Mesenchymal stem cell (in vitro differentiated cells and primary cell): ENCODE measurements at regions not wholly inside any gene's neighbourhood (a gene's known extent, or its start where the extent isn't known, plus 50 kb on each side); places are given as distances from the start of the nearest gene placed in this dataset.

Experiments
- DNase-seq: peaks from one replicate; pipeline ENCODE4 v3.0.0-alpha.2; 2013
- H2AFZ ChIP-seq: one replicate; pipeline ENCODE4 v1.6.1; 2013; ENCODE audit warnings: low read depth, mild to moderate bottlenecking, control low read depth, inconsistent platforms, low read length, moderate library complexity
- H2AK5ac ChIP-seq: 2 replicates; pipeline ENCODE4 v1.6.1; 2013; ENCODE audit warnings: low read length, moderate library complexity, mild to moderate bottlenecking, inconsistent platforms; ENCODE audit not compliant: severe bottlenecking
- H2BK120ac ChIP-seq: one replicate; pipeline ENCODE4 v1.6.1; 2013; ENCODE audit warnings: low read depth, mild to moderate bottlenecking, inconsistent platforms, low read length, moderate library complexity
- H2BK12ac ChIP-seq, 2 experiments: one replicate each; pipeline ENCODE4 v1.6.1; 2013; ENCODE audit warnings: inconsistent platforms in 2 of 2, low read length in 2 of 2, mild to moderate bottlenecking in 2 of 2, moderate library complexity in 2 of 2, control low read depth in 1 of 2
- H2BK15ac ChIP-seq: one replicate; pipeline ENCODE4 v1.6.1; 2013; ENCODE audit warnings: mild to moderate bottlenecking, low read depth, inconsistent platforms; ENCODE audit not compliant: poor library complexity, severe bottlenecking
- H2BK5ac ChIP-seq: 2 replicates; pipeline ENCODE4 v1.6.1; 2013; ENCODE audit warnings: low read depth, mild to moderate bottlenecking, low read length, control low read depth, inconsistent platforms; ENCODE audit not compliant: poor library complexity, severe bottlenecking
- H3K14ac ChIP-seq, 2 experiments: one replicate each; pipeline ENCODE4 v1.6.1; 2013; ENCODE audit warnings: inconsistent platforms in 2 of 2, low read length in 2 of 2, control low read depth in 1 of 2, mild to moderate bottlenecking in 1 of 2, moderate library complexity in 1 of 2
- H3K18ac ChIP-seq, 2 experiments: one replicate each; pipeline ENCODE4 v1.6.1; 2013; ENCODE audit warnings: inconsistent platforms in 2 of 2, low read length in 2 of 2, control low read depth in 1 of 2, low read depth in 1 of 2, mild to moderate bottlenecking in 1 of 2
- H3K23ac ChIP-seq, 2 experiments: one replicate each; pipeline ENCODE4 v1.6.1; 2013; ENCODE audit warnings: inconsistent platforms in 2 of 2, low read length in 2 of 2, mild to moderate bottlenecking in 2 of 2, moderate library complexity in 2 of 2, control low read depth in 1 of 2
- H3K27ac ChIP-seq: 2 replicates; pipeline ENCODE4 v1.5.1; 2013; ENCODE audit warnings: mild to moderate bottlenecking, moderate library complexity, low read length, control low read depth, inconsistent platforms; ENCODE audit not compliant: poor library complexity, severe bottlenecking
- H3K27me3 ChIP-seq, 2 experiments: 2 replicates each; pipeline versions ENCODE4 v1.6.1 to v1.7.0; 2013; ENCODE audit warnings: low read length in 2 of 2, mild to moderate bottlenecking in 2 of 2, moderate library complexity in 2 of 2, control low read depth in 1 of 2, inconsistent platforms in 1 of 2; ENCODE audit not compliant: control insufficient read depth in 1 of 2, insufficient read depth in 1 of 2
- H3K36me3 ChIP-seq, 2 experiments: 2 replicates each; pipeline versions ENCODE4 v1.6.1 to v1.7.0; 2013; ENCODE audit warnings: low read length in 2 of 2, control low read depth in 1 of 2, inconsistent platforms in 1 of 2, low read depth in 1 of 2, mild to moderate bottlenecking in 1 of 2; ENCODE audit not compliant: insufficient read depth in 2 of 2, control insufficient read depth in 1 of 2
- H3K4ac ChIP-seq, 2 experiments: one replicate each; pipeline ENCODE4 v1.6.1; 2013; ENCODE audit warnings: inconsistent platforms in 2 of 2, low read length in 2 of 2, mild to moderate bottlenecking in 2 of 2, moderate library complexity in 2 of 2, control low read depth in 1 of 2, low read depth in 1 of 2
- H3K4me1 ChIP-seq: 2 replicates; pipeline ENCODE4 v1.6.1; 2013; ENCODE audit warnings: low read depth, low read length, control low read depth; ENCODE audit not compliant: control insufficient read depth, insufficient read depth
- H3K4me2 ChIP-seq: 2 replicates; pipeline ENCODE4 v1.6.1; 2013; ENCODE audit warnings: low read length, mild to moderate bottlenecking, inconsistent platforms; ENCODE audit not compliant: poor library complexity, severe bottlenecking
- H3K4me3 ChIP-seq, 2 experiments: 2 replicates each; pipeline versions ENCODE4 v1.5.1 to v1.7.0; 2013; ENCODE audit warnings: low read length in 2 of 2, mild to moderate bottlenecking in 2 of 2, control low read depth in 1 of 2, low read depth in 1 of 2; ENCODE audit not compliant: insufficient read depth in 1 of 2
- H3K79me1 ChIP-seq: replicated peaks from 2 replicates; pipeline ENCODE4 v1.6.1; 2013; ENCODE audit warnings: mild to moderate bottlenecking, control low read depth, low read length, inconsistent platforms; ENCODE audit not compliant: poor library complexity, severe bottlenecking
- H3K9ac ChIP-seq: 2 replicates; pipeline ENCODE4 v1.7.0; 2013; ENCODE audit warnings: mild to moderate bottlenecking, low read length, moderate library complexity
- H3K9me3 ChIP-seq: 2 replicates; pipeline ENCODE4 v1.7.0; 2013; ENCODE audit warnings: mild to moderate bottlenecking, low read length; ENCODE audit not compliant: control insufficient read depth
- H4K8ac ChIP-seq: one replicate; pipeline ENCODE4 v1.6.1; 2013; ENCODE audit warnings: inconsistent platforms, mild to moderate bottlenecking, low read length, moderate library complexity
- H4K91ac ChIP-seq: one replicate; pipeline ENCODE4 v1.6.1; 2013; ENCODE audit warnings: mild to moderate bottlenecking, low read length, inconsistent platforms
- WGBS: methylation state at CpG from one replicate; pipeline ENCODE4 v1.1.7; 2013; ENCODE audit warnings: mixed read lengths; 5-methylcytosine and 5-hydroxymethylcytosine counted together

- Histone ChIP-seq H3K18ac (no peak overlapping the region), H3K14ac (no peak overlapping the region), H3K27ac (no peak overlapping the region), H4K91ac (no peak overlapping the region), H3K4me2 (no peak overlapping the region), H2AK5ac (no peak overlapping the region), H3K23ac (no peak overlapping the region), H3K9me3 (peaks cover 4% of the 10 kb centered on the region), H4K8ac (no peak overlapping the region), H3K4ac (no peak overlapping the region), H2BK12ac (no peak overlapping the region), H2BK120ac (no peak overlapping the region), H2BK5ac (no peak overlapping the region), H3K36me3 (no peaks in the 10 kb centered on the region), H3K27me3 (no peaks in the 10 kb centered on the region), H3K4me1 (peaks cover 2% of the 10 kb centered on the region), H3K9ac (no peak overlapping the region), H2AFZ (no peak overlapping the region), H3K79me1 (no peaks in the 10 kb centered on the region), H2BK15ac (no peak overlapping the region), H3K4me3 (no peak overlapping the region)
- no peak for DNase-seq
- WGBS: 91% methylated on average over 4 of the region's 4 CpGs
Measured at GRCh38 chr12:58247633-58248032, 306.3 kb downstream of the ATP23 start.

GRCh38 chr12:58248599-58248998, 307.2 kb downstream of the ATP23 start:
- no peak overlapping the region for H2BK15ac ChIP-seq
- no peak overlapping the region for H3K4me3 ChIP-seq
- no peak overlapping the region for H2BK5ac ChIP-seq
- no peaks in the 10 kb centered on the region for H3K79me1 ChIP-seq
- H3K27ac ChIP-seq: no peak overlapping the region
- H3K23ac ChIP-seq: no peak overlapping the region
- H2BK120ac ChIP-seq: no peak overlapping the region
- peaks cover 2% of the 10 kb centered on the region for H3K4me1 ChIP-seq
- H3K4me2 ChIP-seq: no peak overlapping the region
- H3K9me3 ChIP-seq: peaks cover 4% of the 10 kb centered on the region
- no peaks in the 10 kb centered on the region for H3K27me3 ChIP-seq
- H3K36me3 ChIP-seq: no peaks in the 10 kb centered on the region
- no peak overlapping the region for H3K14ac ChIP-seq
- no peak overlapping the region for H3K4ac ChIP-seq
- H3K9ac ChIP-seq: no peak overlapping the region
- no peak overlapping the region for H2BK12ac ChIP-seq
- no peak overlapping the region for H4K8ac ChIP-seq
- WGBS: no CpG with 5 or more reads among the region's 3 CpGs
- H2AK5ac ChIP-seq: no peak overlapping the region
- H3K18ac ChIP-seq: no peak overlapping the region
- no peak overlapping the region for H4K91ac ChIP-seq
- no peak for DNase-seq
- H2AFZ ChIP-seq: no peak overlapping the region

- H3K4ac ChIP-seq: no peak overlapping the region
- no peak overlapping the region for H3K27ac ChIP-seq
- H2BK15ac ChIP-seq: no peak overlapping the region
- no peaks in the 10 kb centered on the region for H3K9me3 ChIP-seq
- no peak overlapping the region for H3K14ac ChIP-seq
- H3K23ac ChIP-seq: no peak overlapping the region
- H4K91ac ChIP-seq: no peak overlapping the region
- H3K18ac ChIP-seq: no peak overlapping the region
- H4K8ac ChIP-seq: no peak overlapping the region
- H3K4me1 ChIP-seq: peaks cover 2% of the 10 kb centered on the region
- no peaks in the 10 kb centered on the region for H3K27me3 ChIP-seq
- no peak overlapping the region for H2BK12ac ChIP-seq
- H3K36me3 ChIP-seq: no peaks in the 10 kb centered on the region
- no peak overlapping the region for H2BK5ac ChIP-seq
- no peak overlapping the region for H3K4me3 ChIP-seq
- 8% methylated on average over 2 of the region's 2 CpGs for WGBS
- H3K79me1 ChIP-seq: no peaks in the 10 kb centered on the region
- no peak overlapping the region for H2AK5ac ChIP-seq
- no peak overlapping the region for H3K9ac ChIP-seq
- H2AFZ ChIP-seq: no peak overlapping the region
- no peak for DNase-seq
- H3K4me2 ChIP-seq: no peak overlapping the region
- no peak overlapping the region for H2BK120ac ChIP-seq
Measured at GRCh38 chr12:58249610-58250009, 308.2 kb downstream of the ATP23 start.

- no peak overlapping the region for H3K4ac ChIP-seq
- no peak overlapping the region for H3K4me3 ChIP-seq
- no peak overlapping the region for H2BK5ac ChIP-seq
- H2AFZ ChIP-seq: no peak overlapping the region
- H2BK120ac ChIP-seq: no peak overlapping the region
- no peak for DNase-seq
- no peaks in the 10 kb centered on the region for H3K27me3 ChIP-seq
- no peaks in the 10 kb centered on the region for H3K36me3 ChIP-seq
- H3K9ac ChIP-seq: no peak overlapping the region
- H3K9me3 ChIP-seq: no peaks in the 10 kb centered on the region
- no peak overlapping the region for H3K14ac ChIP-seq
- no peak overlapping the region for H3K18ac ChIP-seq
- no peak overlapping the region for H3K27ac ChIP-seq
- no peak overlapping the region for H2AK5ac ChIP-seq
- no peak overlapping the region for H3K23ac ChIP-seq
- H3K4me2 ChIP-seq: no peak overlapping the region
- 93% methylated on average over 5 of the region's 5 CpGs for WGBS
- H4K8ac ChIP-seq: no peak overlapping the region
- H3K79me1 ChIP-seq: no peaks in the 10 kb centered on the region
- H2BK12ac ChIP-seq: no peak overlapping the region
- no peak overlapping the region for H4K91ac ChIP-seq
- peaks cover 2% of the 10 kb centered on the region for H3K4me1 ChIP-seq
- no peak overlapping the region for H2BK15ac ChIP-seq
Measured at GRCh38 chr12:58250077-58250476, 308.7 kb downstream of the ATP23 start.
